HPDE6-E6E7 (cell line): ENCODE measurements at regions not wholly inside any gene's neighbourhood (a gene's known extent, or its start where the extent isn't known, plus 50 kb on each side); places are given as distances from the start of the nearest gene placed in this dataset.
A peak's percentile ranks its signal among the peaks of the same experiment; 100 is the strongest.
"Not testable (repeated sequence)": the region's sequence is repeated elsewhere in the genome, so short reads cannot be mapped to it uniquely, and the experiment has no call there.

Experiments
- DNase-seq: peaks from one replicate; pipeline ENCODE4 v3.0.0; 2011; ENCODE audit warnings: missing footprints; ENCODE audit errors: extremely low spot score

- DNase-seq = peak; percentile 93
Measured at GRCh38 chr6:19892260-19892659, 55.1 kb downstream of the ID4 start.

- no peak for DNase-seq
Measured at GRCh38 chr6:19895866-19896692, 58.9 kb downstream of the ID4 start.

GRCh38 chr6:19896693-19897010, 59.5 kb downstream of the ID4 start:
- DNase-seq = no peak

GRCh38 chr6:19898141-19898740, 61.1 kb downstream of the ID4 start:
- DNase-seq = no peak

- DNase-seq = no peak
Measured at GRCh38 chr6:19902201-19902600, 65.0 kb downstream of the ID4 start.

GRCh38 chr6:19904408-19904807, 67.2 kb downstream of the ID4 start:
- not testable (repeated sequence) for DNase-seq

- peak; percentile 32 for DNase-seq
Measured at GRCh38 chr6:19905584-19905983, 68.4 kb downstream of the ID4 start.

- no peak for DNase-seq
Measured at GRCh38 chr6:19906171-19906570, 69.0 kb downstream of the ID4 start.

- DNase-seq = no peak
Measured at GRCh38 chr6:19911223-19911622, 74.1 kb downstream of the ID4 start.

GRCh38 chr6:19918436-19918835, 81.3 kb downstream of the ID4 start:
- no peak for DNase-seq

GRCh38 chr6:19921786-19922185, 84.6 kb downstream of the ID4 start:
- no peak for DNase-seq

- DNase-seq = no peak
Measured at GRCh38 chr6:19925533-19925932, 88.4 kb downstream of the ID4 start.

GRCh38 chr6:19928461-19928860, 91.3 kb downstream of the ID4 start:
- DNase-seq = no peak

GRCh38 chr6:19929312-19929711, 92.1 kb downstream of the ID4 start:
- no peak for DNase-seq

- DNase-seq = no peak
Measured at GRCh38 chr6:19934996-19935591, 97.9 kb downstream of the ID4 start.

GRCh38 chr6:19939321-19939720, 102.2 kb downstream of the ID4 start:
- not testable (repeated sequence) for DNase-seq

- not testable (repeated sequence) for DNase-seq
Measured at GRCh38 chr6:19939926-19940325, 102.8 kb downstream of the ID4 start.

- no peak for DNase-seq
Measured at GRCh38 chr6:19943042-19943441, 105.9 kb downstream of the ID4 start.

GRCh38 chr6:19945843-19946358, 108.7 kb downstream of the ID4 start:
- DNase-seq = no peak

GRCh38 chr6:19949155-19949554, 112.0 kb downstream of the ID4 start:
- no peak for DNase-seq

GRCh38 chr6:19964115-19964514, 126.9 kb downstream of the ID4 start:
- no peak for DNase-seq

GRCh38 chr6:19968201-19968600, 131.0 kb downstream of the ID4 start:
- DNase-seq = no peak

- no peak for DNase-seq
Measured at GRCh38 chr6:19972221-19972620, 135.1 kb downstream of the ID4 start.
